Panc1 (cell line): ENCODE measurements at regions not wholly inside any gene's neighbourhood (a gene's known extent, or its start where the extent isn't known, plus 50 kb on each side); places are given as distances from the start of the nearest gene placed in this dataset.

ENCODE experiments used
- POLR2AphosphoS5 ChIP-seq: IDR thresholded peaks from 2 replicates; pipeline ENCODE4 v1.6.1; 2012; ENCODE audit warnings: mild to moderate bottlenecking, low read depth, low read length, moderate library complexity
- REST ChIP-seq, 2 experiments: IDR thresholded peaks; 2 replicates each; pipeline ENCODE4 v1.6.1; 2011 to 2012; ENCODE audit warnings: low read depth in 2 of 2, control low read depth in 1 of 2, low read length in 1 of 2, mild to moderate bottlenecking in 1 of 2, moderate library complexity in 1 of 2; ENCODE audit not compliant: insufficient read depth in 1 of 2
- SIN3A ChIP-seq: IDR thresholded peaks from 2 replicates; pipeline ENCODE4 v1.6.1; 2012; ENCODE audit warnings: low read depth, mild to moderate bottlenecking, low read length, moderate library complexity, borderline replicate concordance; ENCODE audit not compliant: insufficient read depth
- TCF7L2 ChIP-seq: IDR thresholded peaks from 2 replicates; pipeline ENCODE4 v1.6.1; 2011; ENCODE audit warnings: mild to moderate bottlenecking, low read depth, low read length, inconsistent platforms
- TF ChIP-seq, protein P1 (sequence below): fragments of 450-650 bp; IDR thresholded peaks from 2 replicates; pipeline ENCODE4 v1.5.1; 2017; ENCODE audit warnings: mild to moderate bottlenecking

DNA sequence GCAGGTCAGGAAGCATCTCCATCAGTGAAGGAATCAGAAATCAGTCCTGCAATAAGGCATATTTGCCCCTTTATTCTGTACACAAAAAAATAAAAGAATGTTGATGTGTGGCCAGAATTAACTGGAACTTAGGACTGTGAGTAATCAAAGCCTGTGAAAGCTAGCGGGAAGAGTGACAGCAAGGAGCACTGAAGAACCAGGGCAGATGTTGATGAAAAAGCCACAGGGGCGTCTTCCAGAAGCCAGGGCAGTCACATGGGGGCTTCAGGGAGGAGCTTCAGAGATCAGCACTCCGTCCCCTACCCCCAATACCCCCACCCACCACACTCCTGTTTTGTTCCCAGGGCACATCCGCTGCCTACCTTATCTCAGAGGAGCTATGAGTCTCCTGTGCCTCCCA, 502.8 kb downstream of the AJAP1 start:
- TF ChIP-seq, protein P1, sequence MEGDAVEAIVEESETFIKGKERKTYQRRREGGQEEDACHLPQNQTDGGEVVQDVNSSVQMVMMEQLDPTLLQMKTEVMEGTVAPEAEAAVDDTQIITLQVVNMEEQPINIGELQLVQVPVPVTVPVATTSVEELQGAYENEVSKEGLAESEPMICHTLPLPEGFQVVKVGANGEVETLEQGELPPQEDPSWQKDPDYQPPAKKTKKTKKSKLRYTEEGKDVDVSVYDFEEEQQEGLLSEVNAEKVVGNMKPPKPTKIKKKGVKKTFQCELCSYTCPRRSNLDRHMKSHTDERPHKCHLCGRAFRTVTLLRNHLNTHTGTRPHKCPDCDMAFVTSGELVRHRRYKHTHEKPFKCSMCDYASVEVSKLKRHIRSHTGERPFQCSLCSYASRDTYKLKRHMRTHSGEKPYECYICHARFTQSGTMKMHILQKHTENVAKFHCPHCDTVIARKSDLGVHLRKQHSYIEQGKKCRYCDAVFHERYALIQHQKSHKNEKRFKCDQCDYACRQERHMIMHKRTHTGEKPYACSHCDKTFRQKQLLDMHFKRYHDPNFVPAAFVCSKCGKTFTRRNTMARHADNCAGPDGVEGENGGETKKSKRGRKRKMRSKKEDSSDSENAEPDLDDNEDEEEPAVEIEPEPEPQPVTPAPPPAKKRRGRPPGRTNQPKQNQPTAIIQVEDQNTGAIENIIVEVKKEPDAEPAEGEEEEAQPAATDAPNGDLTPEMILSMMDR, result no peak
- no peak for TF ChIP-seq POLR2AphosphoS5
- TF ChIP-seq REST (IDR thresholded peaks at IDR 0.05; ENCODE audit: insufficient read depth in 1 of 2, low read depth in 2 of 2, low read length in 1 of 2), result no peak
- no peak for TF ChIP-seq SIN3A
- no peak for TF ChIP-seq TCF7L2
